NCI-H2029 (cell line): ENCODE measurements at regions not wholly inside any gene's neighbourhood (a gene's known extent, or its start where the extent isn't known, plus 50 kb on each side); places are given as distances from the start of the nearest gene placed in this dataset.
"Not testable (repeated sequence)": the region's sequence is repeated elsewhere in the genome, so short reads cannot be mapped to it uniquely, and the experiment has no call there.

Experiments
- DNase-seq: peaks from one replicate; lab custom pipeline; 2025; lab: John Stamatoyannopoulos, UW

- no peak for DNase-seq
Measured at GRCh38 chr14:52202151-52202550, 65.3 kb upstream of the PTGDR start.

GRCh38 chr14:52190337-52190931 is 77.1 kb upstream of the PTGDR start:
- no peak for DNase-seq

DNA sequence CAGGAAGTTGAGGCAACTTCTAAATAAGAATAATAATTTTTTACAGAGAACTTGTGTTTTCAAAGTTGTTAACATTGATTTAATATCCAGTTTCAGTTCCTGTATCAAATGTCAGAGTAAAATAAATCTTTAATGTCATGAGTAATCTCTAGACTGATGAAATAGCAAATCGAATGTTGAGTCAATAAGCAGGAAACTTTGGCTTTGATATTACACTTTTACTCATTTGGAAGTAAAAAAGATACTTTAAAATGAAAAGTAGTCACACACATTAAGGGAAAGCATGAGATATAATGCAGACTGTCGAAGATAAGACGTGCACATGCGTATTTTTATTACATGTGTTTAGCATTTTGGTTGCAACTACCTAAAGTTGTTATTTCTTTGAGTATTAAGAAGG is 78.2 kb upstream of the PTGDR start:
- no peak for DNase-seq

- DNase-seq = no peak
Measured at GRCh38 chr14:52188381-52188780, 79.1 kb upstream of the PTGDR start.

- no peak for DNase-seq
Measured at GRCh38 chr14:52185178-52185577, 82.3 kb upstream of the PTGDR start.

- no peak for DNase-seq
Measured at GRCh38 chr14:52182853-52183252, 84.6 kb upstream of the PTGDR start.

GRCh38 chr14:52179141-52179790 is 88.2 kb upstream of the PTGDR start:
- DNase-seq = no peak

DNA sequence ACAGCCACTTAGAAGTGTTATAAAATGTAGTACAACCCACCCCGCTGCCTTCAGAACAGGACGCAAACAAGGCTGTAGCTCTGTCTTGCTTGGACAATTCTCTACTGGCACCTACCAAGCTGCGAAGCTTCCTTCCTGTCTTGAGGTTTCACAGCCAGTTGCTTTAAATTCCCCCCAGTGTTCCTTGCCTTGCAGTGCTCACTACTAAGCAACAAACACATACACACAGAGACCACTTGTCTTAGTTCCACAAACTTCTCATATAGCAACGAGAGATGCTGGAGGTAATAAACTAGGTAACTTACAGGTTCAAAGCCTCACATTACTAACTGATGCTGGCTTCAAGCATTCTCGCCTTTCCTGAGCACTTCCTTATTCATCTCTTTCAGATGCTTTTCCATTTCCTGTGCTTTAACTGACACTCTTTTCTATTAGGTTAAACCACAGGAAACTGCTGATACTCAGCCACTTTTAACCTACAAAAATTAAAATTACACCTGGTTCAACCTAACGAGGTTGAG is 91.5 kb upstream of the PTGDR start:
- DNase-seq = no peak

- not testable (repeated sequence) for DNase-seq
Measured at GRCh38 chr14:52171932-52172331, 95.6 kb upstream of the PTGDR start.

DNA sequence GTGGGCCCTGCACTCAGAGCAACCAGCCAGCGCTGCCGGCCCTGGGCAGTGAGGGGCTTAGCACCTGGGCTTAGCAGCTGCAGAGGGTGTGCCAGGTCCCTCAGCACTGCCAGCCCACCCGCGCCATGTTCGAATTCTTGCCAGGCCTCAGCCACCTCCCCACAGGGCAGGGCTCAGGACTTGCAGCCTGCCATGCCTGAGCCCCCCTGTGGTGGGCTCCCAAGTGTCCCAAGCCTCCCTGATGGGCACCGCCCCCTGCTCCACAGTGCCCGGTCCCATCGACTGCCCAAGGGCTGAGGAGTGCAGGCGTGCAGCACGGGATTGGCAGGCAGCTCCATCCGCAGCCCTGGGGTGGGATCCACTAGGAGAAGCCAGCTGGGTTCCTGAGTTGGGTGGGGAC is 98.0 kb upstream of the NID2 start:
- DNase-seq = no peak

DNA sequence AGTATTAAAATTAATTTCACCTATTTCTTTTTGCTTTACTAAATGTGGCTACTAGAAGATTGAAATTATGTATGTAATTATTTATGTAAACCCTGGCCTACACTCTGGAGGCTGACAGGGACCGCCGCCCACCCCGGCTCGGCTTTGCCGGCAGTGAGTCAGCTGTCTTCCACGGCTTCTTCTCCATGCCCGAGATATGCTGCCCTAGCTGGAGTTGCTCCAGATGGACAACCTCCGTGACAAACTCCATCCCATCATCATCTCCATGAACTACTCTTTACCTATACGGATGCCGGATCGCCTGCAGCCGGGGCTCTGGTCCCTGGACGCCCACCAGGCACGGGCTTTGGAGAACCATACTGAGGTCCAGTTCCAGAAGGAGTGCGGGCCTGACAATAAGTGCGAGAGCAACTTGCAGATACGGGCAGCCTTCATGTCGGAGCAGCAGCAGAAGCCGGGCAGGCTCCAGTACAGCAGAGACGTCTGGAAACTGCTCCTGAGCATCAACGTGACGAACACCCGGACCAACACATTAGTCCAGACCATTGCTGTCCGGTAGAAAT is 86.9 kb upstream of the NID2 start:
- DNase-seq = no peak

- DNase-seq = no peak
Measured at GRCh38 chr14:52154992-52155650, 86.3 kb upstream of the NID2 start.

GRCh38 chr14:52153939-52154338 is 85.1 kb upstream of the NID2 start:
- DNase-seq = no peak

- DNase-seq = no peak
Measured at GRCh38 chr14:52150162-52150561, 81.3 kb upstream of the NID2 start.

DNA sequence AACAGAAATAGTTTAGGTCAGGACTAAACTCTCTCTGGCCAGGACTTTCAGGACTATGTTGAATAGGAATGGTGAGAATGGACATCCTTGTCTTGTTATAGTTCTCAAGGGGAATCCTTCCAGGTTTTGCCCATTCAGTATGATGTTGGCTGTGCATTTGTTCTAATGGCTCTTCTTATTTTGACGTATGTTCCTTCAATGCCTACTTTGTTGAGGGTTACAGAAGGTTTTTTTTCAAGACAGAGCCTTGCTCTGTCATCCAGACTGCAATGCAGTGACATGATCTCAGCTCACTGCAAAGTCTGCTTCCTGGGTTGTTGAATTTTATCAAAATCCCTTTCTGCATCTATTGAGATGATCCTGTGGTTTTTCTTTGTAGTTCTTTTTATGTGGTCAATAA is 79.5 kb upstream of the NID2 start:
- no peak for DNase-seq

DNA sequence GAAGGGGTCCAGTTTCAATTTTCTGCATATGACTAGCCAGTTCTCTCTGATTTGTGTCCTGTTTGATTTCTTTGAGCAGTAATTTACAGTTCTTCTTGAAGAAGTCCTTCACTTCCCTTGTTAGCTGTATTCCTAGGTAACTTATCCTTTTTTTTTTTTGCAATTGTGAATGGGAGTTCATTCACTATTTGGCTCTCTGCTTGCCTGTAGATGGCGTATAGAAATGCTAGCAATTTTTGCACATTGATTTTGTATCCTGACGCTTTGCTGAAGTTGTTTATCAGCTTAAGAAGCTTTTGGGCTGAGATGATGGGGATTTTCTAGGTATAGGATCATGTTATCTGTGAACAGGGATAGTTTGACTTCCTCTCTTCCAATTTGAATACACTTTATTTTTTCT is 77.6 kb upstream of the NID2 start:
- no peak for DNase-seq

GRCh38 chr14:52144099-52144498 is 75.2 kb upstream of the NID2 start:
- DNase-seq = not testable (repeated sequence)

GRCh38 chr14:52142504-52142903 is 73.6 kb upstream of the NID2 start:
- DNase-seq = no peak

GRCh38 chr14:52131640-52132320 is 62.9 kb upstream of the NID2 start:
- peak; percentile 17 for DNase-seq

GRCh38 chr14:52129721-52130120 is 60.9 kb upstream of the NID2 start:
- DNase-seq = no peak

GRCh38 chr14:52125885-52126284 is 57.0 kb upstream of the NID2 start:
- DNase-seq = no peak
